Dendritic cell treated with granulocyte-macrophage colony-stimulating factor and Interleukin-4, amounts not matched to agents 40 ng/mL and 50 ng/mL, for 4 days (primary cell): ENCODE measurements at regions not wholly inside any gene's neighbourhood (a gene's known extent, or its start where the extent isn't known, plus 50 kb on each side); places are given as distances from the start of the nearest gene placed in this dataset.

Experiments used
- H3K27ac Mint-ChIP-seq: one replicate; pipeline ENCODE4 v1.8.0; 2022; ENCODE audit warnings: mild to moderate bottlenecking, mixed read lengths
- H3K27me3 Mint-ChIP-seq: one replicate; pipeline ENCODE4 v1.8.0; 2022; ENCODE audit warnings: mild to moderate bottlenecking, mixed read lengths
- H3K36me3 Mint-ChIP-seq: one replicate; pipeline ENCODE4 v1.8.0; 2022; ENCODE audit warnings: low read depth, mixed read lengths
- H3K4me1 Mint-ChIP-seq: one replicate; pipeline ENCODE4 v1.8.0; 2022; ENCODE audit warnings: low read depth, mixed read lengths
- H3K4me3 Mint-ChIP-seq: one replicate; pipeline ENCODE4 v1.8.0; 2022; ENCODE audit warnings: mild to moderate bottlenecking, moderate library complexity, mixed read lengths
- H3K9me3 Mint-ChIP-seq: one replicate; pipeline ENCODE4 v1.8.0; 2022; ENCODE audit warnings: mixed read lengths
- intact Hi-C: fragments of 100-400 bp; cut with micrococcal nuclease; formaldehyde crosslinking; loops from one replicate; pipeline ENCODE4 v1.15.0; 2022

DNA sequence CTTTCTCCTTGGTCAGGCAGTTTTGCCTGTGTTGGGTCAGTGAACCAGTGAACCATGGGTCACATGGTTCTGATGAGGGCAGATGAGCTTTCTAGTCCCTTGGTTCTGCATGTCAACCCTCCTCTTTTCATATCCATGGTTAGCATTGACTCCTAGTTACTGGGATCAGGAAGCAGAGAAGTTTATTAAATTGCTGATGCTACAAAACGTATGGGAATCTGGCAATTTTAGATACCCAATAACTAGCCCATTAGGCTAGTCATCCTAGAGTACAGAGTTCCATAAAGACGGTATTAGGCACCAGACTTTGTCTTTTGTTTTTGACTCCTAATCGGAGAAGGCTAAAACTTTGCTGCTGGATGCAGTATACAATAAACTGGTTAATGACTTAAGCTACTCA is 273.1 kb downstream of the ATPSCKMT start:
- H3K4me1 Mint-ChIP-seq, result no peaks in the 10 kb centered on the region
- no peaks in the 10 kb centered on the region for H3K27me3 Mint-ChIP-seq
- H3K4me3 Mint-ChIP-seq, result no peak overlapping the region
- no peak overlapping the region for H3K27ac Mint-ChIP-seq
- peaks cover 4% of the 10 kb centered on the region for H3K9me3 Mint-ChIP-seq
- intact Hi-C loops, result no loop called here
- H3K36me3 Mint-ChIP-seq, result no peaks in the 10 kb centered on the region

DNA sequence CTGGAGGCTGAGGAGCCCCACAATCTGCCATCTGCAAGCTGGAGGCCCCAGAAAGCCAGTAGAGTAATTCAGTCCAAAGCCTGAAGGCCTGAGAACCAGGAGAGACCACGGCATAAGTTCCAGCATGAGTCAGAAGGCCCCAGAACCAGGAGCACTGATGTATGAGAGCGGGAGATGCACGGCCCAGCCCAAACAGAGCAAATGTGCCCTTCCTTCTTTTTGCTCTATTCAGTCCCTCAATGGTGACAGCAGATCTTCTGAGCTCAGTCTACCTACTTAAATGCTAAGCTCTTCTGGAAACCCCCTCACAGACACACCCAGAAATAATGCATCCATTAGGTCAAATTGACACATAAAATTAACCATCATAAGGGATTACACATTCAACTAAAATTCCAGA is 277.6 kb downstream of the ATPSCKMT start:
- Mint-ChIP-seq H3K4me3 (no peak overlapping the region), H3K36me3 (no peaks in the 10 kb centered on the region), H3K27me3 (no peaks in the 10 kb centered on the region), H3K27ac (no peak overlapping the region), H3K9me3 (peaks cover 16% of the 10 kb centered on the region), H3K4me1 (no peaks in the 10 kb centered on the region)
- intact Hi-C loops, result no loop called here

DNA sequence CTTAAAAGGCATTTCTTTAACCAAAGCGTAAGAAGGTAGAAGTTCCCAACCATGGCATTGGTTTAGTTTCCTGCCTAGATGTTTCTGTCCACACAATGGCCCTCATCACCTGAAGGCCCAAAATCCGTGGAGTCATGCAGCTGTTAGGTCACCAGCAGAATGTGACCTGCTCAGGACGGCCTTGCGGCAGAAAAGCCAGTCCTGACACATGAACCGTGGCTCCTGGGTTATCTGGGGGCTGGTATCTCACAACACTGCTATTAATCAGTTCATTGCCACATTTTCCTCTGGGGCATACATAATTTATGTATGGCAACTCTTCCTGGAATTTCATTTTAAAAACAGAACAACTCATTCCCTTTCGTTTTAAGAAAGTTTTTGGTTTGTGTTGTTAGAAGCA is 278.4 kb downstream of the ATPSCKMT start:
- intact Hi-C loops, result no loop called here
- Mint-ChIP-seq H3K27ac (no peak overlapping the region), H3K4me3 (no peak overlapping the region), H3K36me3 (no peaks in the 10 kb centered on the region), H3K4me1 (no peaks in the 10 kb centered on the region), H3K27me3 (no peaks in the 10 kb centered on the region), H3K9me3 (peaks cover 16% of the 10 kb centered on the region)

DNA sequence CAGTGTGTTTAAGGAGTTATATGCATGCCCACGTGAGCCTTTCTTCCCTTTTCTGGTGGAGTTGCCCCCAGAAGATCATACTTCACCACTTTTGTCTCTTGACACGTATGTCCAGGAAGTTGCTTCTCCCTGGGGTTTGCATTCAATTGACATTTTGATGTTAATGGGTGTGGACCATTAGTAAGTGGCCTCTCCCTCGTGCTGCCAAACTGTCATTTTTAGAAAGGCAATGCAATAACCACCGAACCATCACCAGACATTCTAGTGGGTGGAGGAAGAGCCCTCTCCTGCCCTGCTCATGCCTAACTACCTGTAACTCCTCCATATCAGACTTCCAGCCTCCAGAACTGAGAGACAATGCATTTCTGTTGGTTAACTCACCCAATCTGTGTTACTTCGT is 290.8 kb downstream of the ATPSCKMT start:
- Mint-ChIP-seq H3K27me3 (no peaks in the 10 kb centered on the region), H3K4me1 (no peaks in the 10 kb centered on the region), H3K4me3 (no peak overlapping the region), H3K9me3 (peaks cover 19% of the 10 kb centered on the region), H3K27ac (no peak overlapping the region), H3K36me3 (no peaks in the 10 kb centered on the region)
- intact Hi-C loops, result no loop called here

DNA sequence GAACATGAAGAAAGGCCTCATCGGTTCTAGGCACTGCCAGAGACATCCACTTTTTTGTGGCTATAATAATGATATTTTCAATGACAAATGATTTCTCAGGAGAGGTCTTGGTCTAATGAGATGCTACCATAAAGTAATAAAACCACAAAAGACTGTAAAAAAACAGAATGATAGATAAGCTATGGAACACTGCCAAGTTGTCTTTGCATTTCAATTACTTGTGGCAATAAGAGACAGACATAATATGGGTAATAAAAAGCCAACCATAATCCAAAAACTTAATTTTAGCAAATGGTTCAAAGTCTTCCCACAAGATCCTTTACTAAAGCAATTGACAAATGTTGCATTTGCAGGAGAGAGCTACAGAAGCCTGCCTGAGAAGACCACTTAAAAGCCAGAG is 292.5 kb downstream of the ATPSCKMT start:
- H3K27ac Mint-ChIP-seq, result no peak overlapping the region
- H3K36me3 Mint-ChIP-seq, result no peaks in the 10 kb centered on the region
- H3K9me3 Mint-ChIP-seq, result peaks cover 14% of the 10 kb centered on the region
- H3K27me3 Mint-ChIP-seq, result no peaks in the 10 kb centered on the region
- no peaks in the 10 kb centered on the region for H3K4me1 Mint-ChIP-seq
- intact Hi-C loops, result no loop called here
- H3K4me3 Mint-ChIP-seq, result no peak overlapping the region

DNA sequence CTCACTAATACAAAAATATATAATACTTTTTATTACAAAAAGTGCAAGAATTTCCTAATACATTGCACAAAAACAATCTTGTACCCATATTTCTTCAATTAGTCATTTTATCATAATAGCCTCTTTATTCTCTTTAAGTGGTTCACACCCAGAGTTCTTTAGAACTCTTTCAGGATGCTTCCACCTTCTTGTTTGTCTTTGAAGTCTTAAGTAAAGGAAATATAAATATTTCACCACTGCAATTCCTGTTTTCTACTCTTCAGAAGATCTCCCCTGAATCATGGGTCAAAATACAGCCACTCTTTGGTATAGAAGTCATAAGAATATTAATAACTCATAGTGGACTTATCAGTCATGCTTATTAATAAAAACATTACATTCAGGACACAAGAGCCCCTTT is 293.0 kb downstream of the ATPSCKMT start:
- H3K4me1 Mint-ChIP-seq, result no peaks in the 10 kb centered on the region
- H3K27me3 Mint-ChIP-seq, result no peaks in the 10 kb centered on the region

DNA sequence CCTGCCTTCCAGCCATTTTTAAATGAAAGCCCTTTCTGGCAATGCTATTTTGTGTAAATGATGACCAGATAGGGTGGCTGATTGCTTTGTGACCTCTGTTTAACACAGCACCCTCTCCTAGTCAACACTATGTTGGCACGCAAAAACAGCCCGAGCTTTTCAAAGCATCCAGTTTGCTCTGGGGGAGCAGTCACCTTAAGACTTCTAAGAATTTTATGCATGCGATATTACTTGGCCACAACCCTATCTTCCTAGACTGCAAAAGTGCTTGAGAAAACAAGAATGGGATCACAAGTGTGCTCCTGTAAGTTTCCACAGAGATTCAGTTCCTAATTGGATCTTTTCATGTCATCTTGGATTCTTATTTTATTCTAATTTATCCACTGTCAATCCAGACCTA is 294.1 kb downstream of the ATPSCKMT start:
- intact Hi-C loops, result no loop called here
- H3K4me3 Mint-ChIP-seq, result no peak overlapping the region
- no peaks in the 10 kb centered on the region for H3K4me1 Mint-ChIP-seq
- H3K27me3 Mint-ChIP-seq, result no peaks in the 10 kb centered on the region
- no peaks in the 10 kb centered on the region for H3K9me3 Mint-ChIP-seq
- no peak overlapping the region for H3K27ac Mint-ChIP-seq
- no peaks in the 10 kb centered on the region for H3K36me3 Mint-ChIP-seq

More for the DNA sequence above, 293.0 kb downstream of the ATPSCKMT start:
- Mint-ChIP-seq H3K9me3 (peaks cover 11% of the 10 kb centered on the region), H3K4me3 (no peak overlapping the region), H3K36me3 (no peaks in the 10 kb centered on the region), H3K27ac (no peak overlapping the region)
- intact Hi-C loops, result no loop called here

DNA sequence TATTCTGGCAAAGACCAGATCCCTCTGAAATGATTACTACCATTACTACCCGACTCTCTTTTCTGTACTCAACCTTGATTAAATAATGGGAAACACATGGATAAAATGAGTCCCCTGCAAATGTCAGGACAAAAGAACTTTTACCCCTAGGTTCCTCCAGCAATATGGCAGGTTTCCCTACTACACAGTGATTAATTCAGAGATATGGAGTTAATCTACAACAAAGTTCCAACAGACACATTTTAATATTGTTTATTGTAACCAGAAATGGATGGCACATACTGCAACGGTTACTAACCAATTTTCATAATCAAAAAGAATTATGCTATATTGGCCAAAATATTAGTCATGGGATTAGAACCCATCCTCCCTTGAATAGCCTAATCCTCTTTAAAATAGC is 294.8 kb downstream of the ATPSCKMT start:
- no peaks in the 10 kb centered on the region for H3K9me3 Mint-ChIP-seq
- no peaks in the 10 kb centered on the region for H3K4me1 Mint-ChIP-seq
- no peaks in the 10 kb centered on the region for H3K27me3 Mint-ChIP-seq
- no peaks in the 10 kb centered on the region for H3K36me3 Mint-ChIP-seq
- no peak overlapping the region for H3K27ac Mint-ChIP-seq
- H3K4me3 Mint-ChIP-seq, result no peak overlapping the region
- intact Hi-C loops, result no loop called here

DNA sequence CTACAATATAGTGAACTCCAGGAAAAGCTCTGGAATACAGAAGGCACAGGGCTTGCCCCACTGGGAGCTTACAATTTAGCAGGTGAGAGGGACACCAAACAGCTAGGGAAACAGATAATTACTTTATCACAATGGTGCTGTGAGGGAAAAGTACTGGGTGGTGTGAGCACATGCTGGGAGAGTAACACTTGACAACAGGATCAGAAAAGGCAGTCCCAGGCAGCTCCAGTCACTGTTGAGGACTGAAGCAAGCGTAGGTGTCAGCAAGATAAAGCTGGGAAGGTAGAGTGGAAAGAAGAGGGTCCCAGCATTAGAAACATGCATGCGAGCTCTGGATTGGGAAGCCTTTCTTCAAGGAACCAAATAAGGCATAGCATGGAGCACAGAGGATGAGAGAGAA is 296.0 kb downstream of the ATPSCKMT start:
- intact Hi-C loops, result no loop called here

DNA sequence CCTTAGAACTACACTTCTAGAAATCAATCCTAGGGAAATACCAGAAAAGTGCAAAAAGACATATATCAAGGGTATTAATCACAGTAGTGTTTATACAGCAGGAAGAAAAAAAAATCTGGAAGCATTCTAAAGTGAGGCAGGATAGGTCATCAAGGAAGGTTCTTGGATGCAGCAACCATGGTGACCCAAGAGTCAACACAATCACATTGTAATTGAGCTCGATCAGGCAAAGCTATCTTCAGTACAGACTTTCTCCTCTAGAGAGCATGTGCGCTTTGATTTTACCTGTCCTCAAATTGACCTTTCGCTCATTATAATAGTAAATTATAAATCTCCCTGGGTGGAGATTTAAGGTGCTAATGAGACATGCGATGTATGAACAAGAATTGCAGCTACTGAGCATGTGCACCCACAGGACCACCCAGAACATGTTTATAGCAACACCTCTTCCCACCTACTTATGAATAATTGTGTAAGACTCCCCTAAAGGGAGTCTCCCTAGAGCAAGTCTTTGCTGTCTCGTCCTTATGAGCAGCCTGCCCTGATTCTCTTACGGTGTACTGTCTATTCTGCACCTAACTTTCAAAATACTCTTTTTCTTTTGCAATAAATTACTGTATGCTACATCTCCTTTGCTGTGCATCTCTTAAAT is 297.7 kb downstream of the ATPSCKMT start:
- Mint-ChIP-seq H3K27ac (no peak overlapping the region), H3K9me3 (no peaks in the 10 kb centered on the region), H3K27me3 (no peaks in the 10 kb centered on the region), H3K4me3 (no peak overlapping the region), H3K4me1 (no peaks in the 10 kb centered on the region), H3K36me3 (no peaks in the 10 kb centered on the region)
- intact Hi-C loops, result no loop called here

More for the DNA sequence above, 296.0 kb downstream of the ATPSCKMT start:
- H3K4me1 Mint-ChIP-seq, result no peaks in the 10 kb centered on the region
- no peaks in the 10 kb centered on the region for H3K9me3 Mint-ChIP-seq
- H3K36me3 Mint-ChIP-seq, result no peaks in the 10 kb centered on the region
- H3K27ac Mint-ChIP-seq, result no peak overlapping the region
- no peaks in the 10 kb centered on the region for H3K27me3 Mint-ChIP-seq
- no peak overlapping the region for H3K4me3 Mint-ChIP-seq

DNA sequence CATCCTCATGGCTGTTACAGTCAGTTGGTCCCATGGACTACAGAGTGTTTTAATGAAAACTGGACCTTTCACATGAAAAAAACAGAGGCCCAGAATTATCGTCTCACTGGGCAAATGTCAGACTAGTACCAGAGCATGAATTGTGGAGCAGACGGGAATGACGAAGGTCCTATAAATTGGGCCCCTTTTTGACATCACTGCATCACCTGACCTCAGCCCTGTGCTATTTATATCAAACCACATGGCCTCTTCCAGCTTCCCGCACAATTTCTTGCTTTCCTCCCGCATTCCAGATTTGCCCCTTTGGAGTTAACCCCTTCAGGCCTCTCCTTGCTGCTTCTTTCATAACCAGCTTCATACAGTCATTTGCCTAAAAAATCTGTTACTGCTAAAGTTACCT is 301.7 kb downstream of the ATPSCKMT start:
- Mint-ChIP-seq H3K4me1 (no peaks in the 10 kb centered on the region), H3K9me3 (no peaks in the 10 kb centered on the region), H3K36me3 (no peaks in the 10 kb centered on the region), H3K27me3 (no peaks in the 10 kb centered on the region), H3K27ac (no peak overlapping the region), H3K4me3 (no peak overlapping the region)
- intact Hi-C loops, result no loop called here

DNA sequence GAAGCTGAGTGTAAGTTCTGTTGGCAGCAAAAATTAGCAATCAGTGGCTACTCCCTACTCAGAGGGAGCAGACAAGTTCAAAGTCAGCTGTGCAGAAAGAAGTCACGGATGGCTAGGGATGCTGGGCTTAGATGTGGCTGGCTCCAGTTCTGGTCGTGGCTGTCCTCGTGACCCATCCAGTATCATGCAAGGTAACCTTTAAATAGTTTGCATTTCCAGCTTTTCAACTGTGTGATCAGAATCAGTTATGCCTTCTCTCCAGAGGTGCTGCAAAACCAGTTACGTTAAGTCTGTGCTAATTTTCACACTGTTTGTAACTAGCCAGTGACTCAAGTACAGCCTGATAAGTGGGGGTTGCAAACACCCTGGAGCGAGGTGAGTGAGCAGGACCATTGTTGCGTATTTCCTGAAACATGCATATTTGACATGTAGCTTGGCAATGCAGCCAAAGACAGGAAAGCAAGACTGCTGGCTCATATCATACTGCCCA is 302.4 kb downstream of the ATPSCKMT start:
- intact Hi-C loops, result no loop called here
- H3K9me3 Mint-ChIP-seq, result no peaks in the 10 kb centered on the region
- no peaks in the 10 kb centered on the region for H3K4me1 Mint-ChIP-seq
- no peak overlapping the region for H3K4me3 Mint-ChIP-seq
- no peaks in the 10 kb centered on the region for H3K36me3 Mint-ChIP-seq
- no peak overlapping the region for H3K27ac Mint-ChIP-seq
- no peaks in the 10 kb centered on the region for H3K27me3 Mint-ChIP-seq

DNA sequence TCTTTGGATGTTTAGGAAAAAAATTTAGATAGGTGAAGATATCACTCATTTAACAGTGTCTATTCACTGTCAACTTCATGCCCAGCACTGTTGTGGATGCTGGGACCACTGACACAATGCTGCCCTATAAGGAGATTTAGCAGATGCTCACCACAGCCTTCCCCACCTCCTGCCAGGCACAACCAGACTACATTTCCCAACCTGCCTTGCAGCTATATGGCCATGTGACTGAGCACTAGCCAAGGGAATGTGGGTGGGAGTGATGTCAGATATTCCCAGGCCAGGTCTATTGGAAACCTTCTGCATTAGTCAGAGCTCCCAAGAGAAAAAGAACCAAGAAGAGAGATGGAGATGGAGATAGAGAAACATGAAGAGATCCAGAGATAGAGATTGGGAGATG is 302.6 kb upstream of the TAS2R1 start:
- H3K36me3 Mint-ChIP-seq, result no peaks in the 10 kb centered on the region
- intact Hi-C loops, result no loop called here
- H3K27me3 Mint-ChIP-seq, result no peaks in the 10 kb centered on the region
- H3K4me3 Mint-ChIP-seq, result no peak overlapping the region
- H3K27ac Mint-ChIP-seq, result no peak overlapping the region
- H3K4me1 Mint-ChIP-seq, result no peaks in the 10 kb centered on the region
- peaks cover 26% of the 10 kb centered on the region for H3K9me3 Mint-ChIP-seq

DNA sequence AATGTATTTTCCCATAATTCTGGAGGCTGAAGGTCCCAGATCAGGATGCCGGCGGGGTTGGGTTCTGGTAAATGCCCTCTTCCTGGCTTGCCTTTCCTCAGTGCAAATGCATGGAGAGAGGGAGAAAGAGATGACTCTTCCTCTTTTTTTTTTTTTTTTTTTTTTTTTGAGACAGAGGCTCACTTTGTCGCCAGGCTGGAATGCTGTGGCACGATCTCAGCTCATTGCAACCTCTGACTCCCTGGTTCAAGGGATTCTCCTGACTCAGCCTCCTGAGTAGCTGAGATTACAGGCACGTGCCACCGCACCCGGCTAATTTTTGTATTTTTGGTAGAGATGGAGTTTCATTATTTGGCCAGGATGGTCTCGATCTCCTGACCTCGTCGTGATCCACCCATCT is 300.0 kb upstream of the TAS2R1 start:
- no peaks in the 10 kb centered on the region for H3K27me3 Mint-ChIP-seq
- H3K4me3 Mint-ChIP-seq, result no peak overlapping the region
- H3K27ac Mint-ChIP-seq, result no peak overlapping the region
- intact Hi-C loops, result no loop called here
- no peaks in the 10 kb centered on the region for H3K36me3 Mint-ChIP-seq
- H3K9me3 Mint-ChIP-seq, result peaks cover 28% of the 10 kb centered on the region
- H3K4me1 Mint-ChIP-seq, result no peaks in the 10 kb centered on the region

DNA sequence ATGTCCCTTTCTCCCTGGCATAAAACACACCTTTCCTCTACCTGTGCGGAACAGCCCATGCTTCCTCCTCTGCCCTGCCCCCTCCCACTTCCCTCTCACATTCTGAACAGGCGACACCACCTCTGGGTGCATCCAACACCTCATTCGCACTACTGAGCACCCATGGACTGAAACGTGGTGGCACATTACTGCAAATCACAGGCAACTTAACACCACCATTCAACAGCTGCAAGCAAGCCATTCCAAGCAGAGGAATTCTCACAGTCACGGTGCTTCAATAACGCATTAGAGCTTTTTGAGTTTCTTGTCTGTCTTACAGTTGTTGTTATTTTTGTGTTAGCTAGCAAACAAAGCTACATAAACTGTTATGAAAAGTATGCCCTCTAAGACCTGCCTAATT is 298.2 kb upstream of the TAS2R1 start:
- Mint-ChIP-seq H3K27ac (no peak overlapping the region), H3K9me3 (peaks cover 29% of the 10 kb centered on the region), H3K4me3 (no peak overlapping the region), H3K27me3 (no peaks in the 10 kb centered on the region), H3K4me1 (no peaks in the 10 kb centered on the region), H3K36me3 (no peaks in the 10 kb centered on the region)
- intact Hi-C loops, result no loop called here
